GM12864 (cell line): ENCODE measurements at regions not wholly inside any gene's neighbourhood (a gene's known extent, or its start where the extent isn't known, plus 50 kb on each side); places are given as distances from the start of the nearest gene placed in this dataset.

Source experiments
- DNase-seq: peaks from one replicate; pipeline ENCODE4 v3.0.0-alpha.2; 2011; ENCODE audit warnings: low read depth
- H3K4me3 ChIP-seq: 2 replicates; pipeline ENCODE4 v1.5.1; 2011; ENCODE audit warnings: mild to moderate bottlenecking, low read depth, low read length, control low read depth
- CTCF ChIP-seq: IDR thresholded peaks from 2 replicates; pipeline ENCODE4 v1.5.1; 2011; ENCODE audit warnings: low read depth, mild to moderate bottlenecking, moderate library complexity, low read length, control low read depth, inconsistent platforms; ENCODE audit errors: missing control alignments

GRCh38 chr7:96471606-96472005, 149.7 kb upstream of the SLC25A13 start:
- DNase-seq, result no peak
- no peak for TF ChIP-seq CTCF
- H3K4me3 ChIP-seq, result no peak overlapping the region

GRCh38 chr7:96452146-96452545, 130.2 kb upstream of the SLC25A13 start:
- no peak overlapping the region for H3K4me3 ChIP-seq
- DNase-seq, result no peak
- no peak for TF ChIP-seq CTCF

- no peak for DNase-seq
- no peak for TF ChIP-seq CTCF
- H3K4me3 ChIP-seq, result no peak overlapping the region
These were observed 127.2 kb upstream of the SLC25A13 start for GRCh38 chr7:96449094-96449493.

- H3K4me3 ChIP-seq, result no peak overlapping the region
- TF ChIP-seq CTCF, result no peak
These were observed 125.3 kb upstream of the SLC25A13 start for GRCh38 chr7:96447109-96447645.

GRCh38 chr7:96441436-96442084, 119.7 kb upstream of the SLC25A13 start:
- no peak for DNase-seq
- H3K4me3 ChIP-seq, result no peak overlapping the region
- TF ChIP-seq CTCF, result no peak

More at GRCh38 chr7:96447109-96447645, 125.3 kb upstream of the SLC25A13 start:
- no peak for DNase-seq

- no peak overlapping the region for H3K4me3 ChIP-seq
- no peak for DNase-seq
- TF ChIP-seq CTCF, result no peak
These were observed 118.4 kb upstream of the SLC25A13 start for GRCh38 chr7:96440328-96440727.

- H3K4me3 ChIP-seq, result no peak overlapping the region
- TF ChIP-seq CTCF, result no peak
- DNase-seq, result no peak
These were observed 115.0 kb upstream of the SLC25A13 start for GRCh38 chr7:96436880-96437279.
